ENCODE measurements at regions not wholly inside any gene's neighbourhood (a gene's known extent, or its start where the extent isn't known, plus 50 kb on each side); places are given as distances from the start of the nearest gene placed in this dataset.
"Not testable (repeated sequence)": the region's sequence is repeated elsewhere in the genome, so short reads cannot be mapped to it uniquely, and the experiment has no call there.

DNA sequence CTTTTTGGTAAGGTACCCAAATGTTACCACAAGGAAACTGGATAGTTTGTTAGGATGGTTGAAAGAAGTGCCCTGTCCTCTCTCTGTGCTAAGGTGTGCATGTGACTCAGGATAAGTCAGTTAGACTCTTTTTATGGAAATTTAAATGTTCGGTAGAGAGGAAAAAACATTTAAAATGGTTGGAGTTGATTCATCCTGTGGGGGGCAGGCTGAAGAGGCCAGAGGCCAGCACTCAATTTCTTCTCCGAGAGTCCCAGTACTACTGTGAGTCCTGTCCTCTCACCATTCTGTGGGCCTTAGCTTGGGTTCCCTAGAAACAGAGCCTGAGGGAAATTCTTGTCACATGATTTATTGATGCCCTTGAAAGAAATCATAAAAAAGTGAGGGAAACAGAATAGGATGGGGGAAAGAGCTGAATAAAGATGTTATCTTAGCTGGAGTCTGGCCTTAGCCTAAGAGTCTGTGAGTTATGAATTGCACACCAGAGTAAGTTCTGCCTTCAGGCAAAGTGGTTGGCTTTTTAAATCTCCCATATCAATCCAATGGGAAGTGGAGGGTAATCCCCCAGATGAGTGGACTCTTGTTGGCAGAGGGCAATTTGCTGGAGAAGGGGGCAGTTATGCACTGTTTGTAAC, 106.5 kb upstream of the GALNT15 start:
- Mint-ChIP-seq H3K4me3 (no peak overlapping the region), H3K27ac (no peak overlapping the region), H3K4me1 (ENCODE audit: low read depth) (peaks cover 8% of the 10 kb centered on the region)

DNA sequence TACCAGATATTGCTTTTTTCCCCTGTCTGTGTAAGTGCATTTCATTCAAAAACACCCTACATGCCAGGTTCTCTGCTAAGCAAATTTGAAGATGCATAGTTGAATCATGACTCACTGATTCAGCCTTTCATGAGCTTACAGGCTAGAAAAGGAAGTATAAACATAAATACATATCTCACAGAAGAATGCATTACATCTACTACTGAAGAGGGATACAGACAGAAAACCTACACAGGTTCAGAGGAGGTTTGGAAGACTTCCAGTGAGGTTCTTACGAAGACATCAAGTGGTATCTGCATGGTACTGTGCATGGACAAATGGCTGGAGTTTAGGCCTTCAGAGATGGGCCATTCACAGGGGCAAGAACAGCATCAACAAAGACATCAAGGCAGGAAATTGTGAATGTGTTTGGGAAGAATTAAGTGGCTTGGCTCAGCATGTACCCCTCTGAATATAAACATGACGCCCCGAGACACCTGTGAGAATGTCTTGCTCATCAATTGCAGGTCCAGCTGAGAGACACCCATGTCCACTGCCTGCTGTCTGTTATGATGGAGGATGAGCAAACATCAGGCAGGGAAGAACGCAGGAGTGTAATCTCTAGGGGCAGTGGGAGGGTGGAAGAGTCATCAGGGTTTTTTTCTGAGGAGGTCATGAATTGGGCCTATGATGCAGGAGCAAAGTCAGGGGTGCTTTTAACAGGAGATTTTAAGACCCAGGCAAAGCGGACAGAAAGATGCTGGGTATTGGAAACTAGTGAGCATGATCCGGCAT, 105.1 kb upstream of the GALNT15 start:
- Mint-ChIP-seq H3K4me1 (ENCODE audit: low read depth) (peaks cover 7% of the 10 kb centered on the region), H3K27ac (no peak overlapping the region), H3K27me3 (no peaks in the 10 kb centered on the region), H3K4me3 (no peak overlapping the region), H3K36me3 (ENCODE audit: low read depth) (no peaks in the 10 kb centered on the region), H3K9me3 (no peaks in the 10 kb centered on the region)
- intact Hi-C loops (cut with micrococcal nuclease), result no loop called here

More for the DNA sequence above, 106.5 kb upstream of the GALNT15 start:
- Mint-ChIP-seq H3K9me3 (no peaks in the 10 kb centered on the region), H3K36me3 (ENCODE audit: low read depth) (no peaks in the 10 kb centered on the region), H3K27me3 (no peaks in the 10 kb centered on the region)
- intact Hi-C loops (cut with micrococcal nuclease), result no loop called here

DNA sequence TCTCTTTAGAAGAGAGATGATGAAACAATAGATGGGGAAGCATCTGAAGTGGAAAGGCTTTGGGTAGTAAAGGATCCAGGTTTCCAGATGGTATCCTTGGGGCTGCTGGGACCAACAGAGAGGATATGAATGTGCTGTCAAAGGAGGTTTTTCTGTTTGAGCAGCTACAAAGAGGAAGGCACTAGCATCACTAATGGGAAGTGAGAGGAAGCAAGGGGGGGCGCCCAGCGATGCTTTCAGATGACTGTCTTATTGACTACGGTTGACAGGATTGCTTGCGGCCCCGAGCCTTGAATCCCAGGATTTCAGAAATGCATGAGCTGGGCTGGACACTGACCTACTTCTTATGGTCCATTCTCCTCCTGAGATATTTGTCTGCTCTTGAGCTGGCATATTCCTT, 103.8 kb upstream of the GALNT15 start:
- no peaks in the 10 kb centered on the region for H3K9me3 Mint-ChIP-seq

DNA sequence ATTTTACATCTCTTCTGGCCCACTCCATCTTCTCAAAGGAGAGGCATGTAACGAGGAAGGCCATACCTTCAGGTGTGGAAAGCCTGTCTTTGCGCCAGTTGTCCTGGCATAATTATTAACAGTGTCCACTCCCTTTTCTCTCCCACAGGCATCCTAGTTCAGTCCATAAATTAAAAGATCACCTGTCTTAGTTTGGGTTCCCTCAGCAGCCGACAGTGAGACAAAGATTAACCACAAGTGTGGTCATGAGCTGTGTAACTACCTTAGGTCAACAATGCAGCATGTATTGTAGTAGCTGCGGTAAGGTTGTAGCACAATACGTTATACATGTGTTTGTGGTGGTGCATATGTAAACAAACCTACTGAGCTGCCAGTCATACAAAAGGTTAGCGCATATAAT, 103.3 kb upstream of the GALNT15 start:
- no peaks in the 10 kb centered on the region for H3K9me3 Mint-ChIP-seq
- H3K4me1 Mint-ChIP-seq (ENCODE audit: low read depth), result no peaks in the 10 kb centered on the region
- H3K27ac Mint-ChIP-seq, result no peak overlapping the region
- no peak overlapping the region for H3K4me3 Mint-ChIP-seq
- H3K27me3 Mint-ChIP-seq, result no peaks in the 10 kb centered on the region
- intact Hi-C loops (cut with micrococcal nuclease), result no loop called here
- H3K36me3 Mint-ChIP-seq (ENCODE audit: low read depth), result no peaks in the 10 kb centered on the region

More for the DNA sequence above, 103.8 kb upstream of the GALNT15 start:
- Mint-ChIP-seq H3K4me3 (no peak overlapping the region), H3K27ac (no peak overlapping the region), H3K4me1 (ENCODE audit: low read depth) (no peaks in the 10 kb centered on the region), H3K27me3 (no peaks in the 10 kb centered on the region), H3K36me3 (ENCODE audit: low read depth) (no peaks in the 10 kb centered on the region)
- intact Hi-C loops (cut with micrococcal nuclease), result no loop called here

DNA sequence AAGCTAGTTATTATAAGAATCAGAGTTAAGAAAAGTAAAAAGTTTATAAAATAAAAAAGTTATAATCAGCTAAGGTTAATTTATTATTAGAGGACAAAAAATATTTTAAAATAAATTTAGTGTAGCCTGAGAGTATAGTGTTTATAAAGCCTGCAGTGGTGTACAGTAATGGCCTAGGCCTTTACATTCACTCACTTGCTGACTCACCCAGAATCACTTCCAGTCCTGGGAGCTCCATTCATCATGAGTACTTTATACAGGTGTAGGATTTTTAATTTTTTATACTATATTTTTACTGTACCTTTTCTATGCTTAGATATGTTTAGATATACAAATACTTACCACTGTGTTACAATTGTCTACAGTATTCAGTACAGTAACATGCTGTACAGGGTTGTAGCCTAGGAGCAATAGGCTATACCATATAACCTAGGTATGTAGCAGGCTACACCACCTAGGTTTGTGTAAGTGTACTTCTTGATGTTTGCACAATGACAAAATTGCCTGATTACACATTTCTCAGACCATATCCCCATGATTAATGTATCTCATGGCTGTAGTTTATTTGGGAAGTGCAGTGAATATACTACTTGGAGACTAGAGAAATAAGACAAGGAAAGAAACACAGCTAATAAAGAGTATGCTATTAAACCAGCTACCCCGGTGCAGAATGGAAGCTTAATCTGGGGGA, 101.9 kb upstream of the GALNT15 start:
- no peaks in the 10 kb centered on the region for H3K4me1 Mint-ChIP-seq (ENCODE audit: low read depth)
- no peak overlapping the region for H3K4me3 Mint-ChIP-seq
- no peak overlapping the region for H3K27ac Mint-ChIP-seq
- no peaks in the 10 kb centered on the region for H3K36me3 Mint-ChIP-seq (ENCODE audit: low read depth)
- intact Hi-C loops (cut with micrococcal nuclease), result no loop called here
- H3K9me3 Mint-ChIP-seq, result peaks cover 5% of the 10 kb centered on the region
- H3K27me3 Mint-ChIP-seq, result no peaks in the 10 kb centered on the region

DNA sequence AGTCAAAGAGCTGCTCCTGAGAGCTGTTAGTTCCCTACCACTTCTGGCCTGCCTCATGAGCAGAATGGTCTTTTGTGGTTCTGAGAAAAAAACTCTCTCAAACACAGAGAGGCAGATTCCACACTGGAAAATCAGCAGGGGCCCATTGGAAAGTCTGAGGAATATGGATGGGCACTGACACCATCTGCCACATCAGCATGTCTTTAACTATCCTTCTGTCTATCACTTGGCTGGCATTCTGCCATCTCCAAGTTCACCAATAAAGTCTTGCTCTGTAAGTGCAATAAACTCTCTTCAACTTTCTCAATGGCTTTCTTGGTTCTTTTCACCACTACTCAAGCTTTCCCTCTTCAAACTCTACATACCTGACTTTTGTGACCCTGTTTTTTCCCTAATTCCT, 101.3 kb upstream of the GALNT15 start:
- H3K4me3 Mint-ChIP-seq, result no peak overlapping the region
- no peaks in the 10 kb centered on the region for H3K27me3 Mint-ChIP-seq
- no peaks in the 10 kb centered on the region for H3K4me1 Mint-ChIP-seq (ENCODE audit: low read depth)
- no peaks in the 10 kb centered on the region for H3K36me3 Mint-ChIP-seq (ENCODE audit: low read depth)
- intact Hi-C loops (cut with micrococcal nuclease), result no loop called here
- peaks cover 10% of the 10 kb centered on the region for H3K9me3 Mint-ChIP-seq
- no peak overlapping the region for H3K27ac Mint-ChIP-seq

DNA sequence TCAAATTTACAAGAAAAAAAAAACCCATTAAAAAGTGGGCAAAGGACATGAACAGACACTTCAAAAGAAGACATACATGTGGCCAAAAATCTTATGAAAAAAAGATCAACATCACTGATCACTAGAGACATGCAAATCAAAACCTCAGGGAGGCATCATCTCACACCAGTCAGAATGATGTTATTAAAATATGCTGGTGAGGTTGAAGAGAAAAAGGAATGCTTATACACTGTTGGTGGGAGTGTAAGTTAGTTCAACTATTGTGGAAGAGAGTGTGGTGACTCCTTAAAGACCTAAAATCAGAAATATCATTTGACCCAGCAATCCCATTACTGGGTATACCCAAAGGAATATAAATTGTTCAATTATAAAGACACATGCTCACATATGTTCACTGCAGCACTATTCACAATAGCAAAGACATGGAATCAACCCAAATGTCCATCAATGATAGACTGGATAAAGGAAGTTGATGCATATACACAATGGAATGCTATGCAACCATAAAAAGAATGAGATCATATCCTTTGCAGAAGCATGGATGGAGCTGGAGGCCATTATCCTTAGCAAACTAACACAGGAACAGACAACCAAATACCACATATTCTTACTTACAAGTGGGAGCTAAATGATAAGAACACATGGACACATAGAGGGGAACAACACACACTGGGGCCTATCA, 100.3 kb upstream of the GALNT15 start:
- H3K4me1 Mint-ChIP-seq (ENCODE audit: low read depth); H3K4me3 Mint-ChIP-seq; H3K27ac Mint-ChIP-seq; intact Hi-C loops (cut with micrococcal nuclease); H3K27me3 Mint-ChIP-seq; H3K36me3 Mint-ChIP-seq (ENCODE audit: low read depth): not testable (repeated sequence)
- H3K9me3 Mint-ChIP-seq, result peaks cover 10% of the 10 kb centered on the region

DNA sequence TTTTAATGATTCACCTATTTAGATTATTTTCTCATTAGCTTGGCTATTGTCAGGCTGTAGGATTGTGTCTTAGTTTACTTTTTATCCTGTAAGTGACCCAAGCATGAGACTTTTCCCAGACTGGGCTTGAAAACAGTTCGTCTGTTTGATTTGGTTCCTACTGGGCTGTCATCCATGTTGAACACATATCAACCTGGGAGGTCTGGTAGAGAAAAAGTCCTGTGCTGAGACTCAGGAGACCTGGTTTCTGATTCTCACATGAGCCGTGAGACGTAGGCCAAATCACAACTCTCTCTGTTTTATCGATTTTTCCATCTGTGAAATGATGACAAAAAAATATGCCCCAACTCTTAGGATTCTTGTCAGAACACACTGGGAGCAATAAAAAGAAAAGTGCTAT, 98.8 kb upstream of the GALNT15 start:
- intact Hi-C loops (cut with micrococcal nuclease), result no loop called here
- peaks cover 15% of the 10 kb centered on the region for H3K9me3 Mint-ChIP-seq
- no peaks in the 10 kb centered on the region for H3K36me3 Mint-ChIP-seq (ENCODE audit: low read depth)
- no peaks in the 10 kb centered on the region for H3K4me1 Mint-ChIP-seq (ENCODE audit: low read depth)
- H3K27me3 Mint-ChIP-seq, result no peaks in the 10 kb centered on the region
- H3K27ac Mint-ChIP-seq, result no peak overlapping the region
- no peak overlapping the region for H3K4me3 Mint-ChIP-seq

DNA sequence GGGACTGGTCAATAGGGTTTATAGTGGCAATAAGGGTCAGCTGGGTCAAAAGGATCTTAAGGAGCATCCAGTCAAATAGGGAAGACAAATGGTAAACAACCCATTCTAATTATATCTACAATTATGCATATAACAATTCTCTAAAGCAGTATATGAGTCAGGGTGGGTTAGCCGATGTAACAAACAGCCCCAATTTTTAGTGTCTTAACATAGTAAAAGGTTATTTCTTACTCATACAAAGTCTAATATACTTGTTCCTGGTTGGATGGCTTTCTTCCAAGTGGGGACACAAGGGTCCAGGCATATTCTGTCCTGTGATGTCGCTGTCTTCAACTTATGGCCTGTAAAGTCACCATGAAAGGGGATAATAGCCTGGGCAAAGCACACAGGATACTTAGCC, 97.9 kb upstream of the GALNT15 start:
- Mint-ChIP-seq H3K27ac (no peak overlapping the region), H3K27me3 (no peaks in the 10 kb centered on the region), H3K9me3 (peaks cover 24% of the 10 kb centered on the region), H3K36me3 (ENCODE audit: low read depth) (no peaks in the 10 kb centered on the region), H3K4me3 (no peak overlapping the region), H3K4me1 (ENCODE audit: low read depth) (no peaks in the 10 kb centered on the region)
- intact Hi-C loops (cut with micrococcal nuclease), result no loop called here

DNA sequence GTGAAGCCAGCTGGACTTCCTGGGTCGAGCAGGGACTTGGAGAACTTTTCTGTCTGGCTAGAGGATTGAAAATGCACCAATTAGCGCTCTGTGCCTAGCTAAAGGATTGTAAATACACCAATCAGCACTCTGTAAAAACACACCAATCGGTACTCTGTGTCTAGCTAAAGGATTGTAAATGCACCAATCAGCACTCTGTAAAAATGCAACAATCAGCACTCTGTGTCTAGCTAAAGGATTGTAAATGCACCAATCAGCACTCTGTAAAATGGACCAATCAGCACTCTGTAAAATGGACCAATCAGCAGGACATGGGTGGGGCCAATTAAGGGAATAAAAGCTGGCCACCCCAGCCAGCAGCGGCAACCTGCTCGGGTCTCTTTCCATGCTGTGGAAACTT, 97.3 kb upstream of the GALNT15 start:
- H3K36me3 Mint-ChIP-seq (ENCODE audit: low read depth); intact Hi-C loops (cut with micrococcal nuclease): not testable (repeated sequence)

DNA sequence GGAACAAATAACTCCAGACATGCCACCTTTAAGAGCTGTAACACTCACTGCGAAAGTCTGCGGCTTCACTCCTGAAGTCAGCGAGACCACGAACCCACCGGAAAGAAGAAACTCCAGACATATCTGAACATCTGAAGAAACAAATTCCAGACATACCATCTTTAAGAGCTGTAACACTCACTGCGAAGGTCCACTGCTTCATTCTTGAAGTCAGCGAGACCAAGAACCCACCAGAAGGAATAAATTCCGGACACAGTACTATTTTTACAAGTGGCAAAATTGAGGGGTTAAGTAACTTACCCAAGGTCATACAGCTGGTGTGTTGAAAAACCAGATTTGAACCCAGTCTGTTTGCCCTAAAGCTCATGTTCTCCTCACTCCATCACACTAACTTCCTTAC, 96.8 kb upstream of the GALNT15 start:
- peaks cover 35% of the 10 kb centered on the region for H3K9me3 Mint-ChIP-seq
- H3K27me3 Mint-ChIP-seq; H3K4me1 Mint-ChIP-seq (ENCODE audit: low read depth); intact Hi-C loops (cut with micrococcal nuclease); H3K36me3 Mint-ChIP-seq (ENCODE audit: low read depth); H3K4me3 Mint-ChIP-seq; H3K27ac Mint-ChIP-seq: not testable (repeated sequence)

More for the DNA sequence above, 97.3 kb upstream of the GALNT15 start:
- not testable (repeated sequence) for H3K4me3 Mint-ChIP-seq; H3K27ac Mint-ChIP-seq; H3K27me3 Mint-ChIP-seq; H3K4me1 Mint-ChIP-seq (ENCODE audit: low read depth)
- peaks cover 30% of the 10 kb centered on the region for H3K9me3 Mint-ChIP-seq

DNA sequence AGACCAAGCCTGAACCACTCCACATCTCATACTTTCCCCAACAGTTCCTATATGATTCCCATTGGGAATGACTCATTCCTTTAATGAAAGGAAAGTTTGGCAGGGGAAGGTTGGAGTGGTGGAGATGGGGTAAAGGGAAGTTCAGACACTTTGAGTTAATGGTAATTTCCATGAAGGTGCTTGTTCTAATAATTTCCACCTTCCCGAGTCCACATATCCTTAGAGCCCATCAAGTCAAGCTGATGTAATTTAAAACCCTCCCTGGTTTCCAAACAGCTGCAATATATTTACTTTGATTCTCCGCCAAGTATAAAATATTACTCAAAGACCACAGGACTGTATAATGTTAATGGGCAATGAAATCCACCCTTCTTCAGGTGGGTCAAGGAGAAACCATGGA, 95.0 kb upstream of the GALNT15 start:
- Mint-ChIP-seq H3K36me3 (ENCODE audit: low read depth) (no peaks in the 10 kb centered on the region), H3K27me3 (no peaks in the 10 kb centered on the region), H3K9me3 (peaks cover 42% of the 10 kb centered on the region), H3K4me1 (ENCODE audit: low read depth) (no peaks in the 10 kb centered on the region), H3K4me3 (no peak overlapping the region), H3K27ac (no peak overlapping the region)
- intact Hi-C loops (cut with micrococcal nuclease), result no loop called here

DNA sequence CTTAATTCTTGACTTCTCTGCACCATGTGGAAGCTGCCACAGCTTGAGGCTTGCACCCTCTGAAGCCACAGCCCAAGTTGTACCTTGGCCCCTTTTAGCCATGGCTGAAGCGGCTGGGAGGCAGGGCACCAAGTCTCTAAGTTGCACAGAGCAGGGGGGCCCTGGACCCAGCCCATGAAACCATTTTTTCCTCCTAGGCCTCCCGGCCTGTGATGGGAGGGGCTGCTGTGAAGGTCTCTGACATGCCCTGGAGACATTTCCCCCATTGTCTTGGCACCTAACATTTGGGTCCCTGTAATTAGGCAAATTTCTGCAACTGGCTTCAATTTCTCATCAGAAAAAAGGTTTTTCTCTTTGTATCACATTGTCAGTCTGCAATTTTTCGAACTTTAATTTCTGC, 92.8 kb upstream of the GALNT15 start:
- intact Hi-C loops (cut with micrococcal nuclease), result no loop called here
- H3K36me3 Mint-ChIP-seq (ENCODE audit: low read depth), result no peaks in the 10 kb centered on the region
- no peaks in the 10 kb centered on the region for H3K4me1 Mint-ChIP-seq (ENCODE audit: low read depth)
- H3K27me3 Mint-ChIP-seq, result no peaks in the 10 kb centered on the region
- H3K27ac Mint-ChIP-seq, result no peak overlapping the region
- H3K9me3 Mint-ChIP-seq, result peaks cover 42% of the 10 kb centered on the region
- H3K4me3 Mint-ChIP-seq, result no peak overlapping the region

DNA sequence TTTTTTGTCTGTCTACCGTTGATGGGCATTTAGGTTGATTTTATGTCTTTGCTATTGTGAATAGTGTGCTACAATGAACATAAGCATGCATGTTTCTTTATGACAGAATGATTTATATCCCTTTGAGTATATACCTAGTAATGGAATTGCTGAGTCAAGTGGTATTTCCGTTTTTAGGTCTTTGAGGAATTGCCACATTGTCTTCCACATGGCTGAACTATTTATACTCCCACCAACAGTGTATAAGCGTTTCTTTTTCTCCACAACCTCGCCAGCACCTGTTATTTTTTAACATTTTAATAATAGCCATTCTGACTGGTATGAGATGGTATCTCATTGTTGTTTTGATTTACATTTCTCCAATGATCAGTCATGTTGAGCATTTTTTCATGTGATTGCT, 89.6 kb upstream of the GALNT15 start:
- Mint-ChIP-seq H3K27ac (no peak overlapping the region), H3K9me3 (peaks cover 32% of the 10 kb centered on the region), H3K4me1 (ENCODE audit: low read depth) (no peaks in the 10 kb centered on the region), H3K4me3 (no peak overlapping the region), H3K27me3 (no peaks in the 10 kb centered on the region), H3K36me3 (ENCODE audit: low read depth) (no peaks in the 10 kb centered on the region)
- intact Hi-C loops (cut with micrococcal nuclease), result no loop called here
